Ishikawa (cell line): ENCODE measurements at regions not wholly inside any gene's neighbourhood (a gene's known extent, or its start where the extent isn't known, plus 50 kb on each side); places are given as distances from the start of the nearest gene placed in this dataset.
A peak's percentile ranks its signal among the peaks of the same experiment; 100 is the strongest.

Experiments used
- CEBPB ChIP-seq: IDR thresholded peaks from 2 replicates; pipeline ENCODE4 v1.6.1; 2012
- CREB1 ChIP-seq: IDR thresholded peaks from 2 replicates; pipeline ENCODE4 v1.6.1; 2012; ENCODE audit warnings: low read depth
- EGR1 ChIP-seq: IDR thresholded peaks from 2 replicates; pipeline ENCODE4 v1.6.1; 2012
- EP300 ChIP-seq: IDR thresholded peaks from 2 replicates; pipeline ENCODE4 v1.6.1; 2012; ENCODE audit warnings: borderline replicate concordance
- FOXM1 ChIP-seq: IDR thresholded peaks from 2 replicates; pipeline ENCODE4 v1.6.1; 2012; ENCODE audit warnings: low read depth, borderline replicate concordance
- NFIC ChIP-seq: IDR thresholded peaks from 2 replicates; pipeline ENCODE4 v1.6.1; 2012
- RAD21 ChIP-seq: IDR thresholded peaks from 2 replicates; pipeline ENCODE4 v1.6.1; 2012; ENCODE audit warnings: low read depth
- REST ChIP-seq: IDR thresholded peaks from 2 replicates; pipeline ENCODE4 v1.6.1; 2012; ENCODE audit warnings: low read depth, mild to moderate bottlenecking
- TAF1 ChIP-seq: IDR thresholded peaks from 2 replicates; pipeline ENCODE4 v1.6.1; 2012; ENCODE audit warnings: low read depth, mild to moderate bottlenecking
- TCF12 ChIP-seq: IDR thresholded peaks from 2 replicates; pipeline ENCODE4 v1.6.1; 2012; ENCODE audit warnings: low read depth
- TEAD4 ChIP-seq: IDR thresholded peaks from 2 replicates; pipeline ENCODE4 v1.6.1; 2012
- USF1 ChIP-seq: IDR thresholded peaks from 2 replicates; pipeline ENCODE4 v1.6.1; 2012
- YY1 ChIP-seq: IDR thresholded peaks from 2 replicates; pipeline ENCODE4 v1.6.1; 2012; ENCODE audit warnings: low read depth
- ZBTB7A ChIP-seq: IDR thresholded peaks from 2 replicates; pipeline ENCODE4 v1.6.1; 2012; ENCODE audit warnings: low read depth
- TF ChIP-seq, protein P1 (sequence below): IDR thresholded peaks from 2 replicates; pipeline ENCODE4 v1.6.1; 2012

GRCh38 chr3:160105907-160106584, 117.4 kb downstream of the IL12A start:
- no peak for TF ChIP-seq TEAD4
- no peak for TF ChIP-seq TAF1

DNA sequence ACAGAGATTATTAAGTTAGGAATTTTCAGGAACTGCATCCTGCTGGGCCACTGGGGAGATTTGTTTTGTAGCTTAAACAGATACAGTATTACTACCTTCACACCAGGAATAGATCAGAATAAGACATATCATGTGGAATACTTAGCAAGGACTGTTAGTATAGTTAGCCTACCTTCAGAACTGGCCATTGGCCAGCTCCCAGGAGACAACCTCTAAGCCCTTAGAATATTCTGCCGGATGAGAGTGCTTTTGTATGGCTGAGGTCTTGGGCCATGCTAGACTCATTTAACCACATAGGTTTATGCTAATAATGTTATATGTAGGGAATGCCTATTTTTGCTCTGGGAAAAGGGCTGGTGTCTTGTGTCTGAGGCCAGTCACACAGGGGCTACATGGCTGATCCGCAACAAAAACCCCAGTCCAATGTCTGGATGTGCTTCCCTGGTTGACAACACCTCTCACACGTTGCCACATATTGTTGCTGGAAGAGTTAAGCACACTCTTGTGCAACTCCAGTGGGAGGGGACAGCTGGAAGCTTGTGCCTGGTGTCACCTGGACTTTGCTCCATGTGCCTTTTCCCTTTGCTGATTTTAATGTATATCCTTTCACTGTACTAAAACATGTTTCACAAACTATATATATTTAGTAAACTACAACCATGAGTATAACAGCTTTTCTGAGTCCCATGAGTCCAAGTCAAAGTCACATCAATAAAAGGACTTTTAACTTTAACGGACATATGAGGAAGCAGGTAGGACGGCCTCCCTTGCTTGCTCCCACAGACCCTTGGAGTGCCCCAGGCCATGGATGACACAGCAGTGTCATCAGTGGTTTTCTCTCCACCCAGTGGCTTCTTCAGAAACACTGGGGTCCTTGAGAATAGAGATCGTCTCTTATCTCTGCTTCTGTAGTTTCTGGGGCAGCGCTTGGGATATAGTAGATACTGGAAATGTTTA, 118.0 kb upstream of the C3orf80 start:
- TF ChIP-seq TCF12 = no peak
- TF ChIP-seq CEBPB = 0 out of 2 replicates have a peak, but pooled peaks have one; percentile 28

GRCh38 chr3:160108362-160108761, 116.9 kb upstream of the C3orf80 start:
- TF ChIP-seq TCF12 = no peak
- TF ChIP-seq RAD21 = no peak
- TF ChIP-seq REST = no peak
- TF ChIP-seq TAF1 = no peak
- TF ChIP-seq FOXM1 = no peak
- TF ChIP-seq CREB1 = no peak
- no peak for TF ChIP-seq YY1
- no peak for TF ChIP-seq USF1
- no peak for TF ChIP-seq NFIC
- no peak for TF ChIP-seq CEBPB
- TF ChIP-seq, protein P1, sequence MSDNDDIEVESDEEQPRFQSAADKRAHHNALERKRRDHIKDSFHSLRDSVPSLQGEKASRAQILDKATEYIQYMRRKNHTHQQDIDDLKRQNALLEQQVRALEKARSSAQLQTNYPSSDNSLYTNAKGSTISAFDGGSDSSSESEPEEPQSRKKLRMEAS = no peak
- no peak for TF ChIP-seq ZBTB7A
- TF ChIP-seq EP300 = no peak
- no peak for TF ChIP-seq EGR1
- no peak for TF ChIP-seq TEAD4

- TF ChIP-seq TAF1 = no peak
- TF ChIP-seq RAD21 = no peak
- no peak for TF ChIP-seq EP300
- no peak for TF ChIP-seq ZBTB7A
- no peak for TF ChIP-seq CEBPB
- TF ChIP-seq, protein P1 = no peak
- TF ChIP-seq TEAD4 = no peak
- TF ChIP-seq NFIC = no peak
- TF ChIP-seq YY1 = no peak
- no peak for TF ChIP-seq USF1
- no peak for TF ChIP-seq REST
- TF ChIP-seq EGR1 = no peak
- no peak for TF ChIP-seq TCF12
- no peak for TF ChIP-seq FOXM1
- TF ChIP-seq CREB1 = no peak
Measured at GRCh38 chr3:160112481-160112880, 112.7 kb upstream of the C3orf80 start.

DNA sequence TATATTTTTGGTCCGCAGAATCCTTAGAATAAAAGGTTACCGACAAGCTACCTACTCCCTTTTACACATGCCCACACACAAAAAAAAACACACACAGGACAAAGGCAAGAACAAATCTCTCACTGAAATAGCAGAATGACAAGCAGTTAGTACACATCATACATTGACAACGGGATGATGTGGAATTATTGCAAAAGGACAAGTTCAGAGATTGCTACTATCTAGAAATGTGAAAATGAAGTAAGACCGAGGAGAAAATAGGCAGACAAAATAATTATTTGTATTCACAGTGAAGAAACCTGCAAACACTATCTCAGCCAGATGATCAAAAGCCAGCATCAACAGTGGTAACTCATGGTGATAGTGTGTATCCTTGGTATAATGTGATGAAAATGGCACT, 112.2 kb upstream of the C3orf80 start:
- TF ChIP-seq EP300 (no peak), TCF12 (no peak), CREB1 (no peak), TEAD4 (no peak), EGR1 (no peak), FOXM1 (no peak), TAF1 (no peak), NFIC (no peak), CEBPB (no peak), RAD21 (no peak), REST (no peak), USF1 (no peak), YY1 (no peak), ZBTB7A (no peak)
- TF ChIP-seq, protein P1 = no peak
